Renal cortex interstitium (tissue), 11 donors: ENCODE measurements at regions not wholly inside any gene's neighbourhood (a gene's known extent, or its start where the extent isn't known, plus 50 kb on each side); places are given as distances from the start of the nearest gene placed in this dataset.
"Not testable (repeated sequence)": the region's sequence is repeated elsewhere in the genome, so short reads cannot be mapped to it uniquely, and the experiment has no call there.

Experiments
- DNase-seq, 11 donors: peaks; one replicate each; pipeline ENCODE4 v3.0.0-alpha.2; 2013; ENCODE audit warnings: low read depth in 9 of 11, low spot score in 4 of 11; ENCODE audit errors: extremely low read depth in 1 of 11

GRCh38 chr1:149841597-149842238, 57.6 kb upstream of the BOLA1 start:
- not testable (repeated sequence) for DNase-seq

- DNase-seq, result not testable (repeated sequence)
These were observed 56.8 kb upstream of the BOLA1 start for GRCh38 chr1:149842458-149843064.

- DNase-seq, result peak in 1 of 11 donors; percentile 22
These were observed 55.8 kb upstream of the BOLA1 start for GRCh38 chr1:149843431-149844041.

- peak in 1 of 11 donors; percentile 19 for DNase-seq
These were observed 55.3 kb upstream of the BOLA1 start for GRCh38 chr1:149844101-149844500.

GRCh38 chr1:149844650-149845255, 54.6 kb upstream of the BOLA1 start:
- DNase-seq, result no peak

- DNase-seq, result no peak
These were observed 54.0 kb upstream of the BOLA1 start for GRCh38 chr1:149845416-149845815.

GRCh38 chr1:149846042-149846441, 53.3 kb upstream of the BOLA1 start:
- no peak for DNase-seq

GRCh38 chr1:149846593-149847466, 52.5 kb upstream of the BOLA1 start:
- DNase-seq, result no peak

- DNase-seq, result peak in 1 of 11 donors; percentile 38
These were observed 50.8 kb upstream of the BOLA1 start for GRCh38 chr1:149848340-149849110.

- DNase-seq, result peak in 1 of 11 donors; percentile 15
These were observed 50.0 kb upstream of the BOLA1 start for GRCh38 chr1:149849111-149849946.
